Hepatocyte (in vitro differentiated cells): ENCODE measurements at regions not wholly inside any gene's neighbourhood (a gene's known extent, or its start where the extent isn't known, plus 50 kb on each side); places are given as distances from the start of the nearest gene placed in this dataset.
"Not testable (repeated sequence)": the region's sequence is repeated elsewhere in the genome, so short reads cannot be mapped to it uniquely, and the experiment has no call there.

Experiments
- DNase-seq: peaks from one replicate; pipeline ENCODE4 v3.0.0-alpha.2; 2016; ENCODE audit warnings: low spot score
- H2AFZ ChIP-seq: fragments of 200-600 bp; sonication (generic); 2 replicates; pipeline ENCODE4 v1.6.0; 2016; ENCODE audit warnings: antibody characterized with exemption, mild to moderate bottlenecking
- H3K27ac ChIP-seq: fragments of 200-600 bp; sonication (generic); 2 replicates; pipeline ENCODE4 v1.5.1; 2016; ENCODE audit warnings: mild to moderate bottlenecking
- H3K27me3 ChIP-seq: fragments of 200-600 bp; sonication (generic); 2 replicates; pipeline ENCODE4 v1.6.1; 2016
- H3K36me3 ChIP-seq: fragments of 200-600 bp; sonication (generic); replicated peaks from 2 replicates; pipeline ENCODE4 v1.5.1; 2016; ENCODE audit warnings: low read depth; ENCODE audit not compliant: insufficient read depth
- H3K4me1 ChIP-seq: fragments of 200-600 bp; sonication (generic); 2 replicates; pipeline ENCODE4 v1.5.1; 2016; ENCODE audit warnings: mild to moderate bottlenecking, moderate library complexity; ENCODE audit not compliant: insufficient read depth
- H3K4me2 ChIP-seq: fragments of 200-600 bp; sonication (generic); 2 replicates; pipeline ENCODE4 v1.6.0; 2016
- H3K4me3 ChIP-seq: fragments of 200-600 bp; sonication (generic); 2 replicates; pipeline ENCODE4 v1.5.1; 2016; ENCODE audit warnings: mild to moderate bottlenecking
- H3K79me2 ChIP-seq: fragments of 200-600 bp; sonication (generic); 2 replicates; pipeline ENCODE4 v1.6.0; 2017; ENCODE audit warnings: mild to moderate bottlenecking
- H3K9me2 ChIP-seq: fragments of 200-600 bp; sonication (generic); replicated peaks from 2 replicates; pipeline ENCODE4 v1.6.0; 2017; ENCODE audit warnings: mild to moderate bottlenecking; ENCODE audit not compliant: insufficient read depth
- H3K9me3 ChIP-seq: fragments of 200-600 bp; sonication (generic); 2 replicates; pipeline ENCODE4 v1.5.1; 2016; ENCODE audit warnings: low read depth, mild to moderate bottlenecking
- H4K20me1 ChIP-seq: fragments of 200-600 bp; sonication (generic); 2 replicates; pipeline ENCODE4 v1.6.0; 2016; ENCODE audit warnings: mild to moderate bottlenecking; ENCODE audit not compliant: insufficient read depth, poor library complexity, severe bottlenecking
- EZH2 ChIP-seq: fragments of 200-600 bp; sonication (generic); IDR thresholded peaks from 2 replicates; pipeline ENCODE4 v1.6.1; 2016; ENCODE audit warnings: antibody characterized with exemption, mild to moderate bottlenecking, borderline replicate concordance
- EZH2phosphoT487 ChIP-seq: fragments of 200-600 bp; sonication (generic); IDR thresholded peaks from one replicate; pipeline ENCODE4 v1.6.1; 2018; ENCODE audit warnings: antibody characterized with exemption, mild to moderate bottlenecking, low read depth, moderate library complexity; ENCODE audit not compliant: unreplicated experiment, severe bottlenecking
- WGBS: methylation state at CpG from one replicate; pipeline ENCODE4 v1.1.6; 2016; ENCODE audit warnings: low lambda C conversion rate; ENCODE audit errors: missing lambda C conversion rate; 5-methylcytosine and 5-hydroxymethylcytosine counted together
- TF ChIP-seq, protein P1 (sequence below): fragments of 200-600 bp; sonication (generic); IDR thresholded peaks from 2 replicates; pipeline ENCODE4 v1.5.1; 2016; ENCODE audit warnings: antibody characterized with exemption, mild to moderate bottlenecking; ENCODE audit not compliant: poor library complexity

DNA sequence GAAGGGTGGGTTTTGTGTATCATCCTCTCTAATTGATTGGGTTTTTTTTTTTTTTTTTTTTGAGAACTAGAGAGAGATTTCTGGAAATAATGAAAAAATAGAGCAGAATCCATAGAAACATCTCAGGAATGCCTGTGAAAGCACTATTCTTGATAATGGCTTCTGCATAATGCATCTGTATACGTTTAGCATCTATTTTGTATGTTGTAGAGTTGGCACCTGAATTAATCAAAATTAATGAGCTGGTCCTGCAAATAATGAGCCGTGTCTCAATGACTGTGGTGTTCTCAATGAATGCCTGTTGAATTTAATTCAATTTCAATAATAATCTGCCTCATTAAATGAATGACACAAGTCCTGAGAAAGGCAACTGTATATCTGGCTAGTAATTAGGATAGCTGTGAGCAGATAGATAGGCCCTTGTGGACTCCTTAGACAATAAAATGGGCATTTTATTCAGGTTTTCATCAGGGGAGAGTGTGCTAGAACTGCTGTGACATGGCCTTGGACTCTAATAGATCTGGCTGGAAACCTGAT lies 70.5 kb upstream of the WDR72 start:
- 85% methylated on average over 2 of the region's 2 CpGs for WGBS
- H4K20me1 ChIP-seq, result no peaks in the 10 kb centered on the region
- peaks cover 49% of the 10 kb centered on the region for H3K4me1 ChIP-seq
- DNase-seq, result no peak
- no peak overlapping the region for H3K4me3 ChIP-seq
- no peak for TF ChIP-seq EZH2
- TF ChIP-seq, protein P1, sequence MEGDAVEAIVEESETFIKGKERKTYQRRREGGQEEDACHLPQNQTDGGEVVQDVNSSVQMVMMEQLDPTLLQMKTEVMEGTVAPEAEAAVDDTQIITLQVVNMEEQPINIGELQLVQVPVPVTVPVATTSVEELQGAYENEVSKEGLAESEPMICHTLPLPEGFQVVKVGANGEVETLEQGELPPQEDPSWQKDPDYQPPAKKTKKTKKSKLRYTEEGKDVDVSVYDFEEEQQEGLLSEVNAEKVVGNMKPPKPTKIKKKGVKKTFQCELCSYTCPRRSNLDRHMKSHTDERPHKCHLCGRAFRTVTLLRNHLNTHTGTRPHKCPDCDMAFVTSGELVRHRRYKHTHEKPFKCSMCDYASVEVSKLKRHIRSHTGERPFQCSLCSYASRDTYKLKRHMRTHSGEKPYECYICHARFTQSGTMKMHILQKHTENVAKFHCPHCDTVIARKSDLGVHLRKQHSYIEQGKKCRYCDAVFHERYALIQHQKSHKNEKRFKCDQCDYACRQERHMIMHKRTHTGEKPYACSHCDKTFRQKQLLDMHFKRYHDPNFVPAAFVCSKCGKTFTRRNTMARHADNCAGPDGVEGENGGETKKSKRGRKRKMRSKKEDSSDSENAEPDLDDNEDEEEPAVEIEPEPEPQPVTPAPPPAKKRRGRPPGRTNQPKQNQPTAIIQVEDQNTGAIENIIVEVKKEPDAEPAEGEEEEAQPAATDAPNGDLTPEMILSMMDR, result no peak
- TF ChIP-seq EZH2phosphoT487, result no peak
- H3K9me2 ChIP-seq, result no peaks in the 10 kb centered on the region
- peak overlapping the region; percentile 89 for H3K27ac ChIP-seq
- H3K36me3 ChIP-seq, result no peaks in the 10 kb centered on the region
- no peaks in the 10 kb centered on the region for H3K79me2 ChIP-seq
- H3K4me2 ChIP-seq, result no peak overlapping the region
- H3K27me3 ChIP-seq, result no peaks in the 10 kb centered on the region
- H2AFZ ChIP-seq, result no peak overlapping the region
- no peaks in the 10 kb centered on the region for H3K9me3 ChIP-seq

DNA sequence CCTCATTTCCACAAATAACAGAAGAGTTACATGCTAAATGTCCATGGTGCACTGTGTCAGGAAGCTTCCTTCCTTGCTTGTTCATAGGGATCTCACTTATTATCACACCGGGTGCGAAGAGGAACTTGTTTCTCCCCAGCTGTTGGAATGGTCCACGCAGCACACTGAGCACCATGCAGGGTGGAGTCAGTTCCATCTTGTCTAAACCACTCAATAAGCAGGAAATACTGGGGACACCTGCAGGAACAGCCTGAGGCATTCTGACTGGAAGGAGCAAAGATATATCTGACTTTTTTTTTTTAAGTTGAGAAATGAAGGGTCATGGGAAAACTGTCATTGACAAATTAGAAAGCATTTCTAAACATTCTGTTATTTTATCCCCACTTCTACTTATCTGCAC lies 70.0 kb upstream of the WDR72 start:
- Histone ChIP-seq H3K27ac (peak overlapping the region; percentile 89), H3K4me3 (no peak overlapping the region), H4K20me1 (no peaks in the 10 kb centered on the region), H3K9me2 (no peaks in the 10 kb centered on the region), H2AFZ (no peak overlapping the region), H3K4me2 (no peak overlapping the region), H3K27me3 (no peaks in the 10 kb centered on the region), H3K36me3 (no peaks in the 10 kb centered on the region), H3K79me2 (no peaks in the 10 kb centered on the region), H3K4me1 (peaks cover 43% of the 10 kb centered on the region), H3K9me3 (peaks cover 4% of the 10 kb centered on the region)
- no peak for TF ChIP-seq EZH2
- TF ChIP-seq, protein P1, result no peak
- TF ChIP-seq EZH2phosphoT487, result no peak
- 89% methylated on average over 3 of the region's 3 CpGs for WGBS
- no peak for DNase-seq

DNA sequence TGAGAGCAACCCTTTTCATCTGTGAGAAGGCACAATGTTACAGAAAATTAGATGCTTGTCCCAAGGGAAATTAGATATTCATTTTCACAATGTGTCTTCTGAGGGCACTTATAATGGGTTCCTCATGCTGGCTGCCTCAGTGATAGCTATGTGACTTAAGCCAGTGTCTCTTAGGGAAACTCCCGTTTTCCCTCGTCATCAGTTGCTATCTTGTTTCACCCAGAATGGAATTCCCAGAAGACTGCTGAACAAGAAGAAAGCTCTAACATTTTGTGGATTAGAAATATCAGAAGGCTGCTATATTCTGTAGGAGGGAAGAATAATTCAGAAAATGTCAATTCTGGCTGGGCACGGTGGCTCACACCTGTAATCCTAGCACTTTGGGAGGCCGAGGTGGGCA lies 67.9 kb upstream of the WDR72 start:
- H2AFZ ChIP-seq, result no peak overlapping the region
- H3K9me3 ChIP-seq, result peaks cover 7% of the 10 kb centered on the region
- no peak for TF ChIP-seq EZH2phosphoT487
- TF ChIP-seq, protein P1, result no peak
- no peak for TF ChIP-seq EZH2
- no peaks in the 10 kb centered on the region for H3K27me3 ChIP-seq
- H3K36me3 ChIP-seq, result no peaks in the 10 kb centered on the region
- H3K4me2 ChIP-seq, result no peak overlapping the region
- 90% methylated on average over 4 of the region's 4 CpGs for WGBS
- H3K27ac ChIP-seq, result no peak overlapping the region
- no peaks in the 10 kb centered on the region for H4K20me1 ChIP-seq
- DNase-seq, result no peak
- no peaks in the 10 kb centered on the region for H3K79me2 ChIP-seq
- no peak overlapping the region for H3K4me3 ChIP-seq
- H3K9me2 ChIP-seq, result no peaks in the 10 kb centered on the region
- peaks cover 24% of the 10 kb centered on the region for H3K4me1 ChIP-seq

DNA sequence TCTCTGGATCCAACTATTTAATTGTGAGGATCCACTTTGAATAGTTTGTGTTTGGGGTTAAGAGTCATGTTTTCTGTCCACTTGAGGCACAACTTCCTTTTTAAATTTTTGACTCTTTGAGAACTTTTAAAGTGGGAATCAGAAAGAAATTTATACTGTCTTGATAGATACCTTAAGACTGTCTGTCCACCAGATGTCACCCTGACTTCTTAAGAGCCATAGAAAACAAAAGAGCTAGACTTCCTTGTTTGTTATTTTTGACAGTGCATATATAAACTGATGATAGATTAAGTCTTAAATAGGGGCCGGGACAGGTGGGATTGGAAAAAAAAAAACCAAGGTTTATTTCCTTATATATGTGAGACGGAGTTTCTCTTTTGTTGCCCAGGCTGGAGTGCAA lies 52.1 kb upstream of the WDR72 start:
- Histone ChIP-seq H3K36me3 (no peaks in the 10 kb centered on the region), H3K9me3 (no peaks in the 10 kb centered on the region), H3K27me3 (no peaks in the 10 kb centered on the region), H2AFZ (no peak overlapping the region), H3K4me2 (peak overlapping the region; percentile 10), H3K4me1 (no peaks in the 10 kb centered on the region), H3K27ac (peak overlapping the region; percentile 38), H3K79me2 (no peaks in the 10 kb centered on the region), H4K20me1 (no peaks in the 10 kb centered on the region), H3K9me2 (no peaks in the 10 kb centered on the region), H3K4me3 (no peak overlapping the region)
- peak; percentile 53 for DNase-seq
- WGBS, result 10% methylated on average over 2 of the region's 2 CpGs
- TF ChIP-seq, protein P1, result peak; percentile 65
- no peak for TF ChIP-seq EZH2

DNA sequence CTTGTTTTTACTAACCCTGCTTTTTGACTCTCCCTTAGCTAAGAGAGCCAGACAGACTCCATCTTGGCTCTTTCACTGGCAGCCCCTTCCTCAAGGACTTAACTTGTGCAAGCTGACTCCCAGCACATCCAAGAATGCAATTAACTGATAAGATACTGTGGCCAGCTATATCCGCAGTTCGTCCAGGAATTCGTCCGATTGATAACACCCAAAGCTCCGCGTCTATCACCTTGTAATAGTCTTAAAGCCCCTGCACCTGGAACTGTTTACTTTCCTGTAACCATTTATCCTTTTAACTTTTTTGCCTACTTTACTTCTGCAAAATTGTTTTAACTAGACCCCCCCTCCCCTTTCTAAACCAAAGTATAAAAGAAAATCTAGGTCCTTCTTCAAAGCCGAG lies 50.8 kb upstream of the WDR72 start:
- H3K4me2 ChIP-seq, H3K4me3 ChIP-seq, H3K4me1 ChIP-seq, H3K79me2 ChIP-seq, H3K27me3 ChIP-seq, H4K20me1 ChIP-seq, H3K9me2 ChIP-seq, H3K36me3 ChIP-seq, DNase-seq, H3K9me3 ChIP-seq: not testable (repeated sequence)
- 17% methylated on average over 7 of the region's 7 CpGs for WGBS
- Histone ChIP-seq H3K27ac (peak overlapping the region; percentile 20), H2AFZ (peak overlapping the region; percentile 43)
